ENCODE measurements at regions not wholly inside any gene's neighbourhood (a gene's known extent, or its start where the extent isn't known, plus 50 kb on each side); places are given as distances from the start of the nearest gene placed in this dataset.

DNA sequence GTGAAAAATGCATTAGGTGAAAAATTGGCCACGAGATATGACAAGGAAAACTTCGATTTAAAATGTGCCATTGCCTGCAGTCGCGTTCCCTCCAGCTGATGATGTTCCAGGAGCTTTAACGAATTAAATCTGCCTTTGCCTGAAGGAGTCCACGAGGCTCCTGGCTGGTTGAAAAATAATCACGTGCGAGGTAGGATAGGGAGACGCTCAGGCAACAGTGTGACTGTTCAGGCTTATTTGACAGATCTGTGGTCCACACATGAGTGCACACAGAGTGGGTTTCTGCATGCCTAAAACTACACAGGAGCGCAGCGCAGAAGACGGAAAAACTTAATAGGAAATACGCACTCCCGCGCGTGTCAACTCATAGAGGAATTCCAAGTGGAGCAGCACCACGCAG lies 204.0 kb upstream of the PITRM1 start:
- TF ChIP-seq, protein P1, sequence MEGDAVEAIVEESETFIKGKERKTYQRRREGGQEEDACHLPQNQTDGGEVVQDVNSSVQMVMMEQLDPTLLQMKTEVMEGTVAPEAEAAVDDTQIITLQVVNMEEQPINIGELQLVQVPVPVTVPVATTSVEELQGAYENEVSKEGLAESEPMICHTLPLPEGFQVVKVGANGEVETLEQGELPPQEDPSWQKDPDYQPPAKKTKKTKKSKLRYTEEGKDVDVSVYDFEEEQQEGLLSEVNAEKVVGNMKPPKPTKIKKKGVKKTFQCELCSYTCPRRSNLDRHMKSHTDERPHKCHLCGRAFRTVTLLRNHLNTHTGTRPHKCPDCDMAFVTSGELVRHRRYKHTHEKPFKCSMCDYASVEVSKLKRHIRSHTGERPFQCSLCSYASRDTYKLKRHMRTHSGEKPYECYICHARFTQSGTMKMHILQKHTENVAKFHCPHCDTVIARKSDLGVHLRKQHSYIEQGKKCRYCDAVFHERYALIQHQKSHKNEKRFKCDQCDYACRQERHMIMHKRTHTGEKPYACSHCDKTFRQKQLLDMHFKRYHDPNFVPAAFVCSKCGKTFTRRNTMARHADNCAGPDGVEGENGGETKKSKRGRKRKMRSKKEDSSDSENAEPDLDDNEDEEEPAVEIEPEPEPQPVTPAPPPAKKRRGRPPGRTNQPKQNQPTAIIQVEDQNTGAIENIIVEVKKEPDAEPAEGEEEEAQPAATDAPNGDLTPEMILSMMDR (IDR thresholded peaks at IDR 0.05), result no peak
- TF ChIP-seq POLR2A (IDR thresholded peaks at IDR 0.05), result no peak

All from heart left ventricle (tissue), 13 donors.